ENCODE measurements at regions not wholly inside any gene's neighbourhood (a gene's known extent, or its start where the extent isn't known, plus 50 kb on each side); places are given as distances from the start of the nearest gene placed in this dataset.

GRCh38 chr6:114436691-114437090 is 93.9 kb upstream of the HS3ST5 start:
- Mint-ChIP-seq H3K27me3 (ENCODE audit: low read depth, poor library complexity) (peaks cover 6% of the 10 kb centered on the region), H3K9me3 (no peaks in the 10 kb centered on the region), H3K36me3 (ENCODE audit: low read depth) (no peaks in the 10 kb centered on the region), H3K27ac (no peak overlapping the region), H3K4me1 (peaks cover 9% of the 10 kb centered on the region), H3K4me3 (no peak overlapping the region)
- no peak for DNase-seq
- no peak for TF ChIP-seq CTCF (IDR thresholded peaks at IDR 0.05)

- H3K4me3 Mint-ChIP-seq: no peak overlapping the region
- H3K27ac Mint-ChIP-seq: no peak overlapping the region
- H3K9me3 Mint-ChIP-seq: no peaks in the 10 kb centered on the region
- H3K27me3 Mint-ChIP-seq (ENCODE audit: low read depth, poor library complexity): peaks cover 6% of the 10 kb centered on the region
- no peak for DNase-seq
- no peaks in the 10 kb centered on the region for H3K36me3 Mint-ChIP-seq (ENCODE audit: low read depth)
- H3K4me1 Mint-ChIP-seq: peaks cover 16% of the 10 kb centered on the region
- no peak for TF ChIP-seq CTCF (IDR thresholded peaks at IDR 0.05)
Measured at GRCh38 chr6:114435985-114436384, 93.2 kb upstream of the HS3ST5 start.

- DNase-seq: peak; percentile 22
- TF ChIP-seq CTCF (IDR thresholded peaks at IDR 0.05): no peak
- Mint-ChIP-seq H3K36me3 (ENCODE audit: low read depth) (no peaks in the 10 kb centered on the region), H3K4me1 (peaks cover 24% of the 10 kb centered on the region), H3K27me3 (ENCODE audit: low read depth, poor library complexity) (peaks cover 18% of the 10 kb centered on the region), H3K4me3 (no peak overlapping the region), H3K9me3 (peaks cover 4% of the 10 kb centered on the region), H3K27ac (no peak overlapping the region)
Measured at GRCh38 chr6:114432400-114432799, 89.6 kb upstream of the HS3ST5 start.

- Mint-ChIP-seq H3K27ac (no peak overlapping the region), H3K36me3 (ENCODE audit: low read depth) (no peaks in the 10 kb centered on the region), H3K27me3 (ENCODE audit: low read depth, poor library complexity) (peaks cover 25% of the 10 kb centered on the region), H3K4me3 (no peak overlapping the region), H3K4me1 (peaks cover 24% of the 10 kb centered on the region), H3K9me3 (peaks cover 4% of the 10 kb centered on the region)
- TF ChIP-seq CTCF (IDR thresholded peaks at IDR 0.05): no peak
- DNase-seq: no peak
Measured at GRCh38 chr6:114431641-114432040, 88.8 kb upstream of the HS3ST5 start.

- DNase-seq: peak; percentile 21
- H3K4me3 Mint-ChIP-seq: peak overlapping the region; percentile 54
- H3K27ac Mint-ChIP-seq: peak overlapping the region; percentile 79
- peaks cover 4% of the 10 kb centered on the region for H3K9me3 Mint-ChIP-seq
- no peaks in the 10 kb centered on the region for H3K36me3 Mint-ChIP-seq (ENCODE audit: low read depth)
- no peak for TF ChIP-seq CTCF (IDR thresholded peaks at IDR 0.05)
- H3K4me1 Mint-ChIP-seq: peaks cover 30% of the 10 kb centered on the region
- H3K27me3 Mint-ChIP-seq (ENCODE audit: low read depth, poor library complexity): peaks cover 33% of the 10 kb centered on the region
Measured at GRCh38 chr6:114430534-114431124, 87.8 kb upstream of the HS3ST5 start.

GRCh38 chr6:114428341-114428740 is 85.5 kb upstream of the HS3ST5 start:
- no peaks in the 10 kb centered on the region for H3K36me3 Mint-ChIP-seq (ENCODE audit: low read depth)
- H3K27ac Mint-ChIP-seq: no peak overlapping the region
- TF ChIP-seq CTCF (IDR thresholded peaks at IDR 0.05): no peak
- H3K4me1 Mint-ChIP-seq: peaks cover 39% of the 10 kb centered on the region
- no peak overlapping the region for H3K4me3 Mint-ChIP-seq
- peaks cover 4% of the 10 kb centered on the region for H3K9me3 Mint-ChIP-seq
- H3K27me3 Mint-ChIP-seq (ENCODE audit: low read depth, poor library complexity): peaks cover 53% of the 10 kb centered on the region
- no peak for DNase-seq
